ENCODE measurements at regions not wholly inside any gene's neighbourhood (a gene's known extent, or its start where the extent isn't known, plus 50 kb on each side); places are given as distances from the start of the nearest gene placed in this dataset.

DNA sequence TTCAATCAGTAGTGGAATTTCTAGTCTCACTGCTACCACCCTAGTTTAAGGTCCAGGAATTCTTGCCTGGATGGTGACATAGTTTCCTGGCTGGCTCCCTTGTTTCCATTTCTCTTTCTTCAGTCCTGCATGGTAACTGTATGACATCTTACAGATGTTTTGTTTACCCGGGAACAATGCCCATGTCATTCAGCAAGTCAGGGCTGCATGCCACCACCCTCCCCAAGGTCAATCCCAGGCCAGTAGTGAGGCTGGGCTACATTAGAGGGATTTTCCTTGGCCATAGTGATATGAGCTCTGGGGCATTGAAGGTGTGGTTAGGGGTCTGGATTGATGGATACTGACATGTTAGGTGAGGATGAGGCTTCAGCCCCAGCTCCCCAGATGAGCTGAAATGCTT is 114.9 kb upstream of the E2F8 start:
- no peak for DNase-seq

GRCh38 chr11:19353287-19353850 is 112.6 kb upstream of the E2F8 start:
- no peak for DNase-seq

GRCh38 chr11:19352771-19353160 is 112.0 kb upstream of the E2F8 start:
- DNase-seq = no peak

DNA sequence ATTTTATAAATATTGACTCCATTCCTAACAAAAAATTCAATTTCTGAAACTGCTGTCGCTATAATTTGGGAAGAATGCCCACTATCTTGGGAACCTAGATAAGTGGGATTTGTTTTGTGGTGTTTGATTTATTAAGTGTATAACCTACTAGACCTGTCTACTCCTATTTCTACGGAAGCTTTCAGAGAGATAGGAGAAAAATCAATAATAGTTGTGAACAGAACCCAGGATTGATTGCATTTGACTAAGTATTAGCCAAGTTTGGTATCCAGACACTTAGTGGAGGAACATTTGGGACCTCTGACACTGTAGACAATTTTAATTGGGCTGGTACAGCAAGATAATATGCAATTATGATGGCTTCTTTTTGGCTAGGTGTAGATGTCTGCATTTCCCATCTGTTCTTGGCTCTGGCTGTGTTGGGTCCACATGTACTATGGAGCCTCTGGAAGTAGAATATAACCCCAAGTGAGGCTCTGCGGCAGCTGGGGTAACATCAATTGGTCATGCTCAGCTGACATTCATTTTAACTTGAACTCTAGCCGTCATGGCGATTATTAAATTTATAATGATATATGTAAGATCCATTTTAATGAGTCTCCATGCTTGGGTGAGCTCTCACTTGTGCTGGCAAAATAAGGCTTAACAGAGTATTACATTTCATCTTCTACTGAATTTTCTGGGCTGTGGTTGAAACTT is 111.5 kb upstream of the E2F8 start:
- no peak for DNase-seq

DNA sequence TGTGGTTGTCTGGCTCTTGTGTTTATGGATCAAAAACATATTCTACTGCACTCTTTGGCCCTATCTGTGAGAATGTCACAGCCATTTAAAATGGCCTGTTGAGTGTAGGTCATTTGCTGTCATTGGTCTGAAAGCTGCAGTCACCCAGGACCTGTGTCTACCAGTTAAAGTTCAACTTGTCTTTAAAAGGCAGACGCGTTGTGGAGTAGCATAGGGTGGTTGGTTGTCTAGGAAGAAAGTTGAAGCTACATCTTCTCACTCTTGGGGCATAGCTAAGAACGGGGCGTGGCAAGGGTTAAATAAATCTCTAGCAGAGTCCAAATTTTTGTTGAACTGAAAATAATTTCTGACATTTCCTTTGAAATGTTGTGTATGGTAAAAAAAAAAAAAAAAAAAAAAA is 110.7 kb upstream of the E2F8 start:
- DNase-seq = no peak

- no peak for DNase-seq
Measured at GRCh38 chr11:19350160-19350559, 109.4 kb upstream of the E2F8 start.

- DNase-seq = no peak
Measured at GRCh38 chr11:19349340-19350025, 108.7 kb upstream of the E2F8 start.

DNA sequence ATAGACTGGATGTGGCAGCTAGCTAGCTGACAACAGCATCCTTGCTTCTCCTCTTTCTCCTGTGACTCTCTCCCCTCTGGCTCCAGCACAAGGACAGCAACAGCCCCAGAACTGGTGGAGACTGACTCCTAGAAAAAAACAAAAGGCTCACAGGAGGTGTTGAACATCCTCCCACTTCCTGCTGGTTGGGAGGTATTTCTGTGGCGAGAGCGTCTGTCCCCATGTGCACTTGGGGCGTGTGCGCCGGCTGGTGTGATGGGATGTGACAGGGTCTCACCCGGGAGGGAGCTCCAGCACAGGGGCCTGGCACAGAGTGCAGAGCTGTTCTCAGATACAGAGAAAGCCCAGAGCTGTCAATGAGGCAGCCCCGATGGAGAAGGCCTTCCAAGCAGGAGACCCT is 107.2 kb upstream of the E2F8 start:
- no peak for DNase-seq

DNA sequence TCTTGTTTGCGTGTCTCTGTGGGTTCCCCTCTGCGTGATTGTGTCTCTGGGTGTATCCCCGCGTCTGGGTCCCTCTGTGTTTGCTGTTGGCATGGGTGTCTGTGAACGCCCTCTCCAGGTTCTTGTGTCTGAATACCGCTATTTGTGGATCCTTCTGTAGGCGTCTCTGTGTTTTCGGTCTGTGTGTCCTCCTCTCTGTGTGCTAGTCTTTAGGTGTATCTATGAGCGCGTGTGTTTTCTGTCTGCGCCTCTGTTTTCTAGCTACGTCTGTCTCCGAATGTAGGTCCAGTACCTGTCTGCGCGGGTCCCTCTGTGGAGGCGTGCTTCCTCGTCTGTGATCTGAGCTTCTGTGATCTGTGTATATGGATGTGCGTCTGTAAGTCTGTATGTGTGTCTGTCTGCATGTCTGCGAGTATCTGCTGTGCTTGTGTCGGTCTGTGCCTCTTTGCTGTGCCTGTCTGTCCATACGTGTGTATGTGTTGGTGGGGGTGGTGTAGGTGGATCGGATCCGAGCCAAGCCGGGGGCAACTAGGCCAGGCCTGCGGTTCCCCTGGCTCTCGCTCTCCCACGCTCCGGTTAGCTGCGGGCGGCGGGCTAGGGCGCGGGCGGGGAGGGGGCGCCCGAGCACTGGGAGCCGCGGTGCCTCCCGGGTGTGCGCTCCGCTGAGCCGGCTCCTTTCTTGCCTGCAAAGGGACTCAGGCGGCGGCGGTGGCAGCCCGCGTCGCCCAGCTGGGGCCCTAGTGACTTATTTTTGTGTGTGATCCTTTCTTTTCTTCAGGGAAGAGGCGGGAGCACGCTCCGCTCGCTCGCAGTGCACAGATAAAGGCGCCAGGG is 105.3 kb upstream of the E2F8 start:
- no peak for DNase-seq

DNA sequence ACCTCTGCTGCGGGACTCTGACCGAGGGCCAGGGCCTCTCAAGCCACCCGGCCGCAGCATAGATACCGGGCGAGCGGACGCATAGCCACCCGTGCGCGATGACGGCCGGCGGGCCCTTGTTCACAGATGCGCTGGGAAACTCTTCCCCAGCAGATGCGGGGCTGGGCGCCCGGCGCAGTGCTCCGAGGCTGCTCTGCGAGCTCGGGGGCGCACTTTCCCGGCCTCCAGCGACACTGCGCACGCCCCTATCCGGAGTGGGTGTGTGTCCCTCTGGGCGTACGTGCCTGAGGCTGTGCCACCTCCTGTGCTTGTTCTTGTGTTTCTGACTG is 104.7 kb upstream of the E2F8 start:
- no peak for DNase-seq

DNA sequence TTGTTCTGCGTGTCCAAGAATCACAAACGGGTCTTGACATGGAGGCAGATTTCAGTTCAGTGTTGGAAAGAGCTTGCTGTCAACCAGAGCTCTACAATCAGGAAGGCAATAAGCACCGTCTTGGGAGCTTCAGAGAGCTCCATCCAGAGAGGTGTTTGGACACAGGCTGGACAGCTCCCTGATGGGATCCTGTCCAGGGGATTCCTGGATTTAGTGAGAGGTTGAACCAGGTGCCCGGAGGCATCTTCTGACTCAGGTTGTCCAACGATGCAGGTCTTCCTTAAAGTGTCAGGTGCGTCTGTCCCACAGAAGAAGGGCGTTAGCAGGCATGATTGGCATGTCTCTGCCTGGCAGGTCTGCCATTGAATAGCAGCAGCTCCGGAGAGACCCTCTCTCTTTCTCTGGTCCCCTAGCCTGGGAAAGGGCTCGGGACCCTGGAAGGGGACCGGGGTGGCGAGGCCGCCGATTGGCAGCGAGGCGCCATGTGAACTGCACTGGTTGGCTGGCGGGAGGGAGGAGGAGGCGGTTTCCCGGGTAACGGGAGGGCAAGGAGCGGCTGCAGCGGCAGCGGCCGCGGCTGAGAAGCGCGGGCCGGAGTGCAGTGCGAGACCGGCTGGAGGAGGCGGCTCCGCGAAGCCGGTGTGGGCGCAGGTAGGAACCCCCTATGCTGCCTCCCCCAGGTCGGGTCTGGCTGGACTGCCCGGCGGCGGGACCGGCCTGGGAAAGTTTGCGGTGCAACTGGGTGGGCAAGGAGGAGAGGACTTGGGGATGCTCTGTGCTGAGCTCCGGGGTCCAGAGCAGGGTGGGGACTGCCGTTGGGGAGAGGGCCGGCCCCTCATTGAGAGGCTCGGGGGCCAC is 104.1 kb upstream of the E2F8 start:
- DNase-seq = no peak

DNA sequence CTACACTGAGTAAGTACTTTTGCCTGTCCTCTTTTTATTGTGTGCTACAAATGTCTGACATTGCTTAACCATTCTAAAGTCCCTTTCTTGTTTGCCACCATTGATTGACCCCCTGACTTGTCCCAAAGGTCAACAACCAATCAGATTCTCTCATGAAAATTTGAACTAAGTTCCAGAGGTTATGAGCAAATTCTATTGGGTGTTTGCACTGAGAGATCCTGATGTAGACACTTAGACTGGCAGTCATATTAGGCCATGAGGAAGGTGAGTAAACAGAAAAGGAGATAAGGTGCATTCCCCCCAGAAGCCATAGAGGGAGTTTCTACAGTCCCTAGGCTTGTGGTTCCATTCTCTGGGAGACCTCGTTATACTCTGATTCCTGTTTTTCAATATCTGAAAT is 101.3 kb upstream of the E2F8 start:
- no peak for DNase-seq

DNA sequence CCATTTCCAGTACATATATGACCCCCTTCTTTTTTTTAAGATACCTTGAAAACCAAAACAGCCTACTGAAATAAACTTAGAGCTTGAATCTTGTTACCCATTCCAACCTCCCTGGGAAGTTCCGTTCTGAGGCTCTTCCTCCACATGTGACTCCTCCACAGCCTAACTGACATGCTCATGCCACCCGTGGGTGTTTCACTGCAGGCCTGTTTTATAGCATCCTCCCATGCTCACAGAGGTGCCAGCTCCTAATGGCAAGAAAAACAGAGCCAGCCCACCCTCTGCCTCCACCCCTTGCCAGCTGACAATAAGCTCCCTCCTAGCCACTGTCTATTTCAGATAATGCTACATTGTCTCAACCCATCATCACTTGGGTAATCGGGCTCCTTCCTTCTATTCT is 97.6 kb upstream of the E2F8 start:
- no peak for DNase-seq

DNA sequence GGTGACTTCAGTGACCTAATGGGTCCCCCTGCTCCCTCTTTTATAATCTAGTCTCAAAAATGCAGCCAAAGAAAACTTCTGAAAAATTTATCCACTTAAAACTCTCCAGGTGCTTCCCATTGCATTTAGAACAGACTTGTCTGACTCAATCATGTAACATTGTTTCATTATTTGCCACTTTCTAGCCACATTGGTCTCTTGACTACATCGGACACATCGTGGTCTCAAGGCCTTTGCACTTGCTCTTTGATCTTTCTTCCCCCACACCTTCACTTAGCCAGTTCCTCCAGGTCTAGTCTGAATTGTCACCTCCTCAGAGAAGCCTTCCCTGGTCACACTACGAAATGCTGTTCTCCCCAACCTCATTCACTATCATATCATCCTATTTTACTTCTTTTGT is 97.0 kb upstream of the E2F8 start:
- DNase-seq = no peak

DNA sequence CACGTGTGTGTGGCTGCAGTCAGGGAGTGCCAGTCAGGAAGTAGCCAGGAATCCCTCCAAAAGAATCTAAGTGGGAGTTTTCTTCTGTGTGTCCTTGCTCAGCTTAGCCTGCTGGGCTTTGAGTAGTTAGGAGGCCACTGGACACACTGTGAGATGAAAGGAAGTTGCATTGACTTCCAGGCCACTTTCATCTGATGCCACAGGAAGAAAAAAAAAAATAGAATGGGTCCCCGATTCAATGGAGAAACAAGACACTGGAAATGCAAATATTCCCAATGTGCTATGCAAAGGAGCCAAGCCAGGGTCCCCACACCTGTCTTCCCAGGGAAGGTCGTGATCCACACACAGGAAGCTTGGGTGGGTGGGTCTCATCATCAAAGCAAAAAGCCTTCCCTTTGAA is 95.6 kb upstream of the E2F8 start:
- no peak for DNase-seq

DNA sequence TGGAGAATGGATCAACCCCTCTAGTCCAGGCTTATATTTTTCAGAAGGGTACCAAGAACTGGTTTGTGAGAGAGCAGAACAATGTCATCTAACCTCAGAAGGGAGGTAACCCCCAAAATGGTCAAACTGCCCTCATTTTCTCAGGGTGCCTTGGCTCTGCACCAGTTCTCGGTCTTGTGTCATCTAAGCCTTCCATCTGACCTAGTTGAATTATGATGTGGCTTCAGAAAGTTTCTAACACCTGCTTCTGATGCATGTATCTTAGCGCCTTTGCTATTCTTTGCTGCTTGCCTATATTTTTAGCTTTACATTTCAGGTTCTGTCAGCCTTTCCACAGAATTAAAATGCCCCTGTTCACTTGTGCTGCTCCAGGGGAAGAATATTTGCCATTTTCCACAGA is 91.7 kb upstream of the E2F8 start:
- DNase-seq = no peak

DNA sequence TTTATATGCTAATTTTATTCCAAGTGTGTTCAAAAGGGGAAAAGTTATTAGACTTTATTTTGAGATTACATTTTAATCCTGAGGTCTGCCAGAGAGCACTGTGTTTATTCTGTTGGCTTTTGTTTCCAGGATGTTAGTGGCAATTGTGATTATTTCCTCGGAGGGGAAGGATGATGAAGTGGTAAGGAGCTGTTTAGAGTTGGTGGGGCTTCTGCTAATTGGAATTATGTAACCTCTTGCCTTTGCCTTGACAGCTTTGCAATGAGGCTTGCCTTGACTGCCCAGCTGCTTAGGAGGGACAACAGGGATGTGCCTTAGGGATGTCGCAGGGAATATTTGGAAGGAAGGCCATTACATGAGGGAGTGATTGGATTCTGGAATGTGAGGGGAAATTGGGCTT is 89.7 kb upstream of the E2F8 start:
- DNase-seq = no peak

DNA sequence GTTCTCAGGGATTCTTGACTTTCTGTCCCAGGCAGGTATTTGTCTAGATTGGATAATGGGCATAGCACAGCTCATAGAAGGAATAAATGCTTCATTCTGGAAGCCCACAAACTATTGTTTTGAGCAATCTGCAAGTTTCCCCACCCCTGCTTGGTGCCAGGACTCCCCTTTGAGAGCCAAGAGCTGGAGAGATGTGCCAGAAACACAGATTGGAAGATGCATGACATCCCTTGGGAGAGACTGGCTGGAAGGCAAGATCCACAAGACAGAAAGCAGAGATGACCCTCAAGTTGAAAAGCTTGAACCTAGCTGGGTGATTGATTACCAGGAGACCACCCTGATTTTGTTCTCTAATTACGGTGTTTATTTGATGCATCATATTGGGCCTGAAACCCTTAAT is 89.2 kb upstream of the E2F8 start:
- no peak for DNase-seq

DNA sequence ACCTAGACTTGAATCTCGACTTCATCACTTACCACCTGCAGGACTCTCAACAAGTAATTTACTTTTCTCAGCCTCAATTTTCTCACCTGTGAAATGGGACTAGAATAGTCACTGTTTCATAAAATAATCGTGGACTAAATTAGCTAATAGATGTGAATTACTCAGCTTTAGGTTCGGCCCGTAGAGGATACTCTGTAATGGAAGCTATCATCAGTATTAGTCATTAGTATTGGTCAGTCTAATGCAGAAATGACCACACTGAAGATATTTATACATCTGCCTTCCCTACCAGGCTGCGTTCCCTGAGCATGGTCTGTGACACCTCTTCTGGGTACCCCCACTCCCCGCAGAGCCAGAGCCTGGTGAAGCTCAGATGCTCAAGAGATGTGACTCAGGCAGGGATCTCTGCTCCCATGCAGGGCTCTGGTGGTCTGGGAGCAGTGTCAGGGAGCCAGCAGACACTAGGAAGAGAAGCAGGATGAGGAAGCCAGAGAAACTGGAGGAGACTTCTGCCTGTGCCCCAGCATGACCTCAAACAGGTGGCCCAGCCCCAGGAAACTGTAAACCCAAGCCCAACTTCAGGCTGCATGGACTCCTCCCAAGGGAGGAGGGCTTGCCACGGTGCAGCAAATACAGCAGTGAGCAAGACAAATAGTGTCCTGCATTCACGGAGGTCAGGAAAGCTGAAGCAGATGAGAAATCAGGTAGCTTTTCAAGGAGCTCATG is 88.0 kb upstream of the E2F8 start:
- no peak for DNase-seq

DNA sequence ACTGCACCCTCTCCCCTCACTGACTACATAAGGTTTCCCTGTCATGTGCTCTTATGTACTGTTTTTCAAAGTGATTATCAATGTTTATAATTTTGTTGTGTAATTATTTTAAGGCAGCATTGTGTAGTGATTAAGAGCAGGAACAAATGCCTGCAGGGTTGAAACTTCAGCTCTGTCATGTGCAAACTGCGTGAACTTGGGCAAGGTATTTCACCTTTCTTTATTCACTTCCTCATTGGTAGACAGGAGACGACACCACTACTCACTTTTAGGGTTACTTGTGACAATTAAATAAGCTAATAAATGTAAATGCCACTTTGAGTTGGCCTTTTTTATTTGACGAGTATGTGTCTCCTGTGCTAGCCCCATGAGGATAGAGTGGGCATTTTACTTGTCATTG is 86.5 kb upstream of the E2F8 start:
- no peak for DNase-seq

DNA sequence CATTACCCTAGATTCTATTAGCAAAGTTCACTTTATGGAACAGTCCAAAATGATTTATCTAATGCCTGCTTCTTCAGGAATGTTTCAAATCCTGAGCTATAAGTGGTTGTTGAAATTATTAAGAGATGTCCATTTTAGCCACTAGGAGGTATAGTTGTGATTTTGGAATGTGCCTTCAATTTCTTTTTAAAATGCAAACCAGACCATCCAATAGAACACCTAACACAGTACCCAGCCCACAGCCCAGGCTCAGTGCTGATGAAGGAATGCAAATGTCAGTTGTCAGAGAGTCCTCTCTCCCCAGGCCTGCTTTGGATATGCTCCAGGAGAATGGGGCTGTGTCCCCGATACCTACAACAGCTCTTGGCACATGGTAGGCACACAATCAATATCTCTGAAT is 85.8 kb upstream of the E2F8 start:
- no peak for DNase-seq

DNA sequence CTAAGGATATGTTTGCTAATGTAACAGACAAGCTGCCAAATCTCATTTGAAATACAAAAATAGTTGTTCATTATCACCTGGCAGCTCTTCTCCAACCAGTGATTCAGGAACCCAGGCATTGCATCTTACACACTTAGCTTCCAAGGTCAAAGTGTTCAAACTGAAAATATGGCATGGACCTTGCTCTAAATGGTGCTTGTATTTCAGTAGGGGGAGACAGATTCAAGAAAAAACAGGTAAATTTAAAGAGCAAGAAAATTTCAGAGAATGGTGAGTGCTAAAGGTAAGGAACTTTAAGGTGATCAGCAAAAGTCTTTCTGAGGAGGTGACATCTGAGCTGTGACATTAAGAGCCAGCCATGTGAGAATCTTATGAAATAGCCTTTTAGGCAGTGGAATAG is 82.8 kb upstream of the E2F8 start:
- DNase-seq = no peak

All from CD4-positive, alpha-beta T cell treated with Interleukin-15 for 1 hour (primary cell).